Neural crest cell (in vitro differentiated cells): ENCODE measurements at regions not wholly inside any gene's neighbourhood (a gene's known extent, or its start where the extent isn't known, plus 50 kb on each side); places are given as distances from the start of the nearest gene placed in this dataset.

Source experiments
- DNase-seq: peaks from one replicate; pipeline ENCODE4 v3.0.0; 2021; ENCODE audit warnings: low read depth, mixed read lengths, low spot score
- H3K27ac Mint-ChIP-seq: one replicate; pipeline ENCODE4 v1.8.0; 2021; ENCODE audit warnings: mild to moderate bottlenecking, mixed read lengths; ENCODE audit not compliant: unreplicated experiment
- H3K27me3 Mint-ChIP-seq: 2 replicates; pipeline ENCODE4 v1.8.0; 2021; ENCODE audit warnings: low read depth, mild to moderate bottlenecking, mixed read lengths
- H3K36me3 Mint-ChIP-seq: 2 replicates; pipeline ENCODE4 v1.8.0; 2021; ENCODE audit warnings: low read depth, mild to moderate bottlenecking, mixed read lengths
- H3K4me1 Mint-ChIP-seq: 2 replicates; pipeline ENCODE4 v1.8.0; 2021; ENCODE audit warnings: mixed read lengths
- H3K4me3 Mint-ChIP-seq: one replicate; pipeline ENCODE4 v1.8.0; 2021; ENCODE audit warnings: mild to moderate bottlenecking, mixed read lengths
- H3K9me3 Mint-ChIP-seq: 2 replicates; pipeline ENCODE4 v1.8.0; 2021; ENCODE audit warnings: mixed read lengths
- CTCF ChIP-seq: fragments of 200-600 bp; sonication (generic); conservative IDR thresholded peaks from 2 replicates; pipeline ENCODE4 v1.5.0; 2021; ENCODE audit warnings: antibody characterized with exemption, mild to moderate bottlenecking

- Mint-ChIP-seq H3K9me3 (no peaks in the 10 kb centered on the region), H3K36me3 (no peaks in the 10 kb centered on the region), H3K27me3 (no peaks in the 10 kb centered on the region), H3K4me1 (no peaks in the 10 kb centered on the region), H3K27ac (no peak overlapping the region), H3K4me3 (no peak overlapping the region)
- no peak for TF ChIP-seq CTCF
- no peak for DNase-seq
Measured at GRCh38 chr4:179447308-179447707, 2005.1 kb upstream of the AGA start.

- Mint-ChIP-seq H3K4me3 (no peak overlapping the region), H3K9me3 (peaks cover 2% of the 10 kb centered on the region), H3K4me1 (peaks cover 11% of the 10 kb centered on the region), H3K36me3 (peaks cover 3% of the 10 kb centered on the region), H3K27me3 (no peaks in the 10 kb centered on the region), H3K27ac (no peak overlapping the region)
- no peak for DNase-seq
- no peak for TF ChIP-seq CTCF
Measured at GRCh38 chr4:179465131-179465797, 2023.0 kb upstream of the AGA start.

- peaks cover 11% of the 10 kb centered on the region for H3K4me1 Mint-ChIP-seq
- H3K9me3 Mint-ChIP-seq: no peaks in the 10 kb centered on the region
- no peaks in the 10 kb centered on the region for H3K27me3 Mint-ChIP-seq
- no peak for TF ChIP-seq CTCF
- DNase-seq: no peak
- H3K36me3 Mint-ChIP-seq: no peaks in the 10 kb centered on the region
- no peak overlapping the region for H3K4me3 Mint-ChIP-seq
- H3K27ac Mint-ChIP-seq: no peak overlapping the region
Measured at GRCh38 chr4:179467878-179468277, 2025.6 kb upstream of the AGA start.

GRCh38 chr4:179472164-179472563 is 2029.9 kb upstream of the AGA start:
- H3K27me3 Mint-ChIP-seq: no peaks in the 10 kb centered on the region
- no peak for DNase-seq
- peaks cover under 1% of the 10 kb centered on the region for H3K4me1 Mint-ChIP-seq
- no peaks in the 10 kb centered on the region for H3K36me3 Mint-ChIP-seq
- no peak for TF ChIP-seq CTCF
- no peak overlapping the region for H3K4me3 Mint-ChIP-seq
- peaks cover 2% of the 10 kb centered on the region for H3K9me3 Mint-ChIP-seq
- H3K27ac Mint-ChIP-seq: no peak overlapping the region

- DNase-seq: no peak
- TF ChIP-seq CTCF: no peak
- Mint-ChIP-seq H3K9me3 (peaks cover 2% of the 10 kb centered on the region), H3K4me1 (no peaks in the 10 kb centered on the region), H3K27ac (no peak overlapping the region), H3K36me3 (no peaks in the 10 kb centered on the region), H3K27me3 (no peaks in the 10 kb centered on the region), H3K4me3 (no peak overlapping the region)
Measured at GRCh38 chr4:179478608-179479007, 2036.4 kb upstream of the AGA start.
